DOHH2 (cell line): ENCODE measurements at regions not wholly inside any gene's neighbourhood (a gene's known extent, or its start where the extent isn't known, plus 50 kb on each side); places are given as distances from the start of the nearest gene placed in this dataset.
"Not testable (repeated sequence)": the region's sequence is repeated elsewhere in the genome, so short reads cannot be mapped to it uniquely, and the experiment has no call there.

Source experiments
- EZH2phosphoT487 ChIP-seq: fragments of 200-600 bp; sonication (generic); IDR thresholded peaks from 2 replicates; pipeline ENCODE4 v1.6.1; 2017; ENCODE audit warnings: borderline replicate concordance, mild to moderate bottlenecking, antibody characterized with exemption, low read length, moderate library complexity, mixed read lengths
- TF ChIP-seq, protein P1 (sequence below): fragments of 200-600 bp; sonication (generic); IDR thresholded peaks from one replicate; pipeline ENCODE4 v1.5.1; 2014; ENCODE audit warnings: antibody characterized with exemption, mild to moderate bottlenecking, low read depth, low read length; ENCODE audit not compliant: poor library complexity, severe bottlenecking

DNA sequence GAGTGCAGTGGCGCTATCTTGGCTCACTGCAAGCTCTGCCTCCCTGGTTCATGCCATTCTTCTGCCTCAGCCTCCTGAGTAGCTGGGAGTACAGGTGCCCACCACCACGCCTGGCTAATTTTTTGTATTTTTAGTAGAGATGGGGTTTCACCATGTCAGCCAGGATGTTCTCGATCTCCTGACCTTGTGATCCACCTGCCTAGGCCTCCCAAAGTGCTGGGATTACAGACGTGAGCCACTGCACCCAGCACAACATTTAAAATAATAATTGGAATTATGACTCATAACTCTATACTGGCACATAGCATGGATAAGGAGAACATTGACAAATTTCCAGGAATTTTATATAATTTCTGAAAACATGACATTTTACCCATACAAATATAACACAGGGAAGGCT, 54.2 kb downstream of the DBET start:
- TF ChIP-seq, protein P1, sequence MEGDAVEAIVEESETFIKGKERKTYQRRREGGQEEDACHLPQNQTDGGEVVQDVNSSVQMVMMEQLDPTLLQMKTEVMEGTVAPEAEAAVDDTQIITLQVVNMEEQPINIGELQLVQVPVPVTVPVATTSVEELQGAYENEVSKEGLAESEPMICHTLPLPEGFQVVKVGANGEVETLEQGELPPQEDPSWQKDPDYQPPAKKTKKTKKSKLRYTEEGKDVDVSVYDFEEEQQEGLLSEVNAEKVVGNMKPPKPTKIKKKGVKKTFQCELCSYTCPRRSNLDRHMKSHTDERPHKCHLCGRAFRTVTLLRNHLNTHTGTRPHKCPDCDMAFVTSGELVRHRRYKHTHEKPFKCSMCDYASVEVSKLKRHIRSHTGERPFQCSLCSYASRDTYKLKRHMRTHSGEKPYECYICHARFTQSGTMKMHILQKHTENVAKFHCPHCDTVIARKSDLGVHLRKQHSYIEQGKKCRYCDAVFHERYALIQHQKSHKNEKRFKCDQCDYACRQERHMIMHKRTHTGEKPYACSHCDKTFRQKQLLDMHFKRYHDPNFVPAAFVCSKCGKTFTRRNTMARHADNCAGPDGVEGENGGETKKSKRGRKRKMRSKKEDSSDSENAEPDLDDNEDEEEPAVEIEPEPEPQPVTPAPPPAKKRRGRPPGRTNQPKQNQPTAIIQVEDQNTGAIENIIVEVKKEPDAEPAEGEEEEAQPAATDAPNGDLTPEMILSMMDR: not testable (repeated sequence)
- TF ChIP-seq EZH2phosphoT487: not testable (repeated sequence)
